SK-N-SH (cell line): ENCODE measurements at regions not wholly inside any gene's neighbourhood (a gene's known extent, or its start where the extent isn't known, plus 50 kb on each side); places are given as distances from the start of the nearest gene placed in this dataset.

Experiments
- CTCF ChIA-PET: fragments of 300-600, 350-600 bp; formaldehyde crosslinking; extraction: SDS; loops from one replicate; lab custom pipeline; 2021; lab: Yijun Ruan, JAX
- POLR2A ChIA-PET: fragments of 350-600 bp; sonication (Branson Sonifier 250); formaldehyde crosslinking; extraction: SDS; loops from one replicate; lab custom pipeline; 2020; ENCODE audit warnings: antibody characterized with exemption, inconsistent platforms; lab: Yijun Ruan, JAX
- DNase-seq: peaks from one replicate; pipeline ENCODE4 v3.0.0; 2012
- H2AFZ ChIP-seq: fragments of 200-600 bp; sonication (generic); 2 replicates; pipeline ENCODE4 v1.8.1; 2016; ENCODE audit warnings: antibody characterized with exemption, mild to moderate bottlenecking, low read depth
- H3F3A ChIP-seq: fragments of 200-600 bp; sonication (generic); replicated peaks from 2 replicates; pipeline ENCODE3; 2016; ENCODE audit warnings: antibody characterized with exemption, mild to moderate bottlenecking; ENCODE audit not compliant: insufficient read depth
- H3K27ac ChIP-seq, 2 experiments: fragments of 200-500 bp in 1 of 2; fragments of 200-600 bp in 1 of 2; sonication (Bioruptor generic) in 1 of 2; sonication (generic), shearing (Covaris generic) in 1 of 2; 2 replicates each; pipeline versions ENCODE4 v1.5.1 to v1.6.1; 2014 to 2016; ENCODE audit warnings: low read depth in 2 of 2, inconsistent platforms in 1 of 2, low read length in 1 of 2, mild to moderate bottlenecking in 1 of 2, mixed read lengths in 1 of 2
- H3K27me3 ChIP-seq: fragments of 200-600 bp; sonication (generic), shearing (Covaris generic); 2 replicates; pipeline ENCODE4 v1.6.1; 2016; ENCODE audit warnings: mixed run types; ENCODE audit not compliant: insufficient read depth
- H3K36me3 ChIP-seq, 2 experiments: fragments of 200-500 bp in 1 of 2; fragments of 200-600 bp in 1 of 2; sonication (Bioruptor generic) in 1 of 2; sonication (generic) in 1 of 2; replicated peaks in 1 of 2; 2 replicates each; pipeline versions ENCODE3 to v1.5.1; 2014 to 2016; ENCODE audit warnings: low read length in 1 of 2, mild to moderate bottlenecking in 1 of 2; ENCODE audit not compliant: insufficient read depth in 2 of 2, control insufficient read depth in 1 of 2
- H3K4me1 ChIP-seq, 2 experiments: fragments of 200-500 bp in 1 of 2; fragments of 200-600 bp in 1 of 2; sonication (Bioruptor generic) in 1 of 2; sonication (generic), shearing (Covaris generic) in 1 of 2; 2 replicates each; pipeline versions ENCODE4 v1.5.1 to v1.6.1; 2014 to 2016; ENCODE audit warnings: low read depth in 1 of 2, low read length in 1 of 2, mixed run types in 1 of 2; ENCODE audit not compliant: insufficient read depth in 2 of 2, control insufficient read depth in 1 of 2
- H3K4me2 ChIP-seq: fragments of 200-600 bp; sonication (generic), shearing (Covaris generic); 2 replicates; pipeline ENCODE4 v1.6.1; 2017; ENCODE audit warnings: mixed run types
- H3K4me3 ChIP-seq, 2 experiments: fragments of 200-500 bp in 1 of 2; fragments of 200-600 bp in 1 of 2; sonication (Bioruptor generic) in 1 of 2; sonication (generic), shearing (Covaris generic) in 1 of 2; 2 replicates each; pipeline versions ENCODE4 v1.5.1 to v1.8.1; 2014 to 2016; ENCODE audit warnings: low read depth in 2 of 2, inconsistent platforms in 1 of 2, low read length in 1 of 2, mild to moderate bottlenecking in 1 of 2, mixed read lengths in 1 of 2, moderate library complexity in 1 of 2
- H3K79me2 ChIP-seq: fragments of 200-600 bp; sonication (generic); 2 replicates; pipeline ENCODE4 v1.8.1; 2017; ENCODE audit warnings: mild to moderate bottlenecking; ENCODE audit not compliant: insufficient read depth
- H3K9ac ChIP-seq: fragments of 200-600 bp; sonication (generic); 2 replicates; pipeline ENCODE4 v1.6.1; 2017; ENCODE audit warnings: mixed run types
- H3K9me2 ChIP-seq: fragments of 200-600 bp; sonication (generic); 2 replicates; pipeline ENCODE4 v1.6.1; 2017; ENCODE audit warnings: mixed run types
- H3K9me3 ChIP-seq: fragments of 200-600 bp; sonication (generic); 2 replicates; pipeline ENCODE4 v1.6.1; 2017; ENCODE audit warnings: mixed run types, mild to moderate bottlenecking, moderate library complexity
- H4K20me1 ChIP-seq: fragments of 200-600 bp; sonication (generic); 2 replicates; pipeline ENCODE4 v1.6.1; 2017; ENCODE audit warnings: mild to moderate bottlenecking, mixed run types; ENCODE audit not compliant: insufficient read depth
- CHD2 ChIP-seq: fragments of 150-350 bp; IDR thresholded peaks from 2 replicates; pipeline ENCODE4 v1.6.1; 2018; ENCODE audit warnings: low read length; ENCODE audit not compliant: partially characterized antibody
- ELF1 ChIP-seq: IDR thresholded peaks from 2 replicates; pipeline ENCODE4 v1.4.0; 2012
- EP300 ChIP-seq, 2 experiments: IDR thresholded peaks; 2 replicates each; pipeline versions ENCODE4 v1.4.0 to v1.6.1; 2012; ENCODE audit warnings: borderline replicate concordance in 1 of 2, low read depth in 1 of 2, low read length in 1 of 2
- FOSL2 ChIP-seq: IDR thresholded peaks from 2 replicates; pipeline ENCODE4 v1.4.0; 2012; ENCODE audit warnings: low read depth, mild to moderate bottlenecking, moderate library complexity, borderline replicate concordance
- FOXM1 ChIP-seq: IDR thresholded peaks from 2 replicates; pipeline ENCODE4 v1.4.0; 2012; ENCODE audit warnings: low read depth, mild to moderate bottlenecking
- JUND ChIP-seq: IDR thresholded peaks from 2 replicates; pipeline ENCODE4 v1.4.0; 2012
- NRF1 ChIP-seq: IDR thresholded peaks from 2 replicates; pipeline ENCODE4 v1.6.1; 2012; ENCODE audit warnings: low read depth, mild to moderate bottlenecking, low read length
- POLR2AphosphoS5 ChIP-seq: IDR thresholded peaks from 2 replicates; pipeline ENCODE4 v1.6.1; 2012; ENCODE audit warnings: low read depth, low read length
- RAD21 ChIP-seq: IDR thresholded peaks from 2 replicates; pipeline ENCODE4 v1.6.1; 2012; ENCODE audit warnings: mild to moderate bottlenecking, low read length
- RFX5 ChIP-seq: IDR thresholded peaks from 2 replicates; pipeline ENCODE4 v1.6.1; 2012; ENCODE audit warnings: mild to moderate bottlenecking, improper control_type of control experiment, low read length
- RXRA ChIP-seq: IDR thresholded peaks from 2 replicates; pipeline ENCODE4 v1.4.0; 2012; ENCODE audit warnings: low read depth, mild to moderate bottlenecking, borderline replicate concordance
- TAF1 ChIP-seq: IDR thresholded peaks from 2 replicates; pipeline ENCODE4 v1.6.1; 2012; ENCODE audit warnings: low read depth, mild to moderate bottlenecking, low read length, moderate library complexity, borderline replicate concordance
- TCF12 ChIP-seq: IDR thresholded peaks from 2 replicates; pipeline ENCODE4 v1.4.0; 2012
- WGBS: methylation state at CpG from one replicate; pipeline ENCODE4 v1.1.6; 2017; ENCODE audit warnings: low lambda C conversion rate; 5-methylcytosine and 5-hydroxymethylcytosine counted together
- TF ChIP-seq, protein P1 (sequence below): IDR thresholded peaks from 2 replicates; pipeline ENCODE4 v1.4.0; 2012; ENCODE audit warnings: low read depth, borderline replicate concordance
- TF ChIP-seq, protein P2 (sequence below): fragments of 200-600 bp; sonication (generic); IDR thresholded peaks from 2 replicates; pipeline ENCODE4 v1.6.1; 2017; ENCODE audit warnings: antibody characterized with exemption, mild to moderate bottlenecking, moderate library complexity

DNA sequence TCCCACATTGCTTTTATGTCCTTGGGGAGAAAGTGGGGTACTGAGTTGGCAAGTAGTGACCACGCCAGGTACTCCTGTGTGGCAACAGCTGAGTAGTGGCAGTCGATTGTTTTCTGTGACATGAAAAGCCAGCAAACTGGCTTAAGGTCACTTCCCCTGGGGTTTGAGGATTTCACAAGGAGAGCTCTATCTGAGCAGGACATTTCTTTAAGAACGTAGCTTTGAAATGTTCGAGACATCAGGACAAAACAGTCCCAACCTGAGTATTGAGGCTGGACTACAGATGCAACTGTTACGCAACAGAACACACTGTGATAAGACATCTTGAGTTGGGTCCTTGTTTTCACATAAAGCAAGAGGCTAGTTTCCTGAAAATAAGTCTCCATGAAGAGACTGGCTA lies 146.7 kb upstream of the KLF14 start:
- Histone ChIP-seq H3K4me1 (peaks cover 0 to 73% of the 10 kb centered on the region in 2 experiments; a peak in 3 of 4 replicates), H3F3A (peaks cover 81% of the 10 kb centered on the region), H4K20me1 (peaks cover 62% of the 10 kb centered on the region), H3K9ac (no peak overlapping the region), H3K79me2 (peaks cover 100% of the 10 kb centered on the region), H3K4me2 (no peak overlapping the region), H3K9me2 (no peaks in the 10 kb centered on the region), H3K27ac (peak overlapping the region in 1 of 2 experiments; percentile 100; a peak in 2 of 4 replicates), H3K4me3 (no peak overlapping the region), H3K27me3 (no peaks in the 10 kb centered on the region), H2AFZ (no peak overlapping the region), H3K9me3 (no peaks in the 10 kb centered on the region), H3K36me3 (peaks cover 72 to 96% of the 10 kb centered on the region in 2 experiments)
- CTCF ChIA-PET: interaction anchor here (1.0 to 9.7 kb wide), 3 partner anchors 16 to 160 kb away, joined by 3 to 136 read pairs (median 4); no protein-coding TSS in a partner anchor
- TF ChIP-seq, protein P1, sequence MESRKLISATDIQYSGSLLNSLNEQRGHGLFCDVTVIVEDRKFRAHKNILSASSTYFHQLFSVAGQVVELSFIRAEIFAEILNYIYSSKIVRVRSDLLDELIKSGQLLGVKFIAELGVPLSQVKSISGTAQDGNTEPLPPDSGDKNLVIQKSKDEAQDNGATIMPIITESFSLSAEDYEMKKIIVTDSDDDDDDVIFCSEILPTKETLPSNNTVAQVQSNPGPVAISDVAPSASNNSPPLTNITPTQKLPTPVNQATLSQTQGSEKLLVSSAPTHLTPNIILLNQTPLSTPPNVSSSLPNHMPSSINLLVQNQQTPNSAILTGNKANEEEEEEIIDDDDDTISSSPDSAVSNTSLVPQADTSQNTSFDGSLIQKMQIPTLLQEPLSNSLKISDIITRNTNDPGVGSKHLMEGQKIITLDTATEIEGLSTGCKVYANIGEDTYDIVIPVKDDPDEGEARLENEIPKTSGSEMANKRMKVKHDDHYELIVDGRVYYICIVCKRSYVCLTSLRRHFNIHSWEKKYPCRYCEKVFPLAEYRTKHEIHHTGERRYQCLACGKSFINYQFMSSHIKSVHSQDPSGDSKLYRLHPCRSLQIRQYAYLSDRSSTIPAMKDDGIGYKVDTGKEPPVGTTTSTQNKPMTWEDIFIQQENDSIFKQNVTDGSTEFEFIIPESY: no peak
- no peak for TF ChIP-seq NRF1
- no peak for TF ChIP-seq RAD21
- no peak for TF ChIP-seq RFX5
- TF ChIP-seq FOXM1: no peak
- no peak for TF ChIP-seq TCF12
- TF ChIP-seq JUND: no peak
- TF ChIP-seq ELF1: no peak
- TF ChIP-seq CHD2: no peak
- no peak for TF ChIP-seq RXRA
- no peak for TF ChIP-seq TAF1
- no peak for TF ChIP-seq EP300 (IDR thresholded peaks at IDR 0.05; ENCODE audit: borderline replicate concordance in 1 of 2, low read depth in 1 of 2, low read length in 1 of 2)
- TF ChIP-seq, protein P2, sequence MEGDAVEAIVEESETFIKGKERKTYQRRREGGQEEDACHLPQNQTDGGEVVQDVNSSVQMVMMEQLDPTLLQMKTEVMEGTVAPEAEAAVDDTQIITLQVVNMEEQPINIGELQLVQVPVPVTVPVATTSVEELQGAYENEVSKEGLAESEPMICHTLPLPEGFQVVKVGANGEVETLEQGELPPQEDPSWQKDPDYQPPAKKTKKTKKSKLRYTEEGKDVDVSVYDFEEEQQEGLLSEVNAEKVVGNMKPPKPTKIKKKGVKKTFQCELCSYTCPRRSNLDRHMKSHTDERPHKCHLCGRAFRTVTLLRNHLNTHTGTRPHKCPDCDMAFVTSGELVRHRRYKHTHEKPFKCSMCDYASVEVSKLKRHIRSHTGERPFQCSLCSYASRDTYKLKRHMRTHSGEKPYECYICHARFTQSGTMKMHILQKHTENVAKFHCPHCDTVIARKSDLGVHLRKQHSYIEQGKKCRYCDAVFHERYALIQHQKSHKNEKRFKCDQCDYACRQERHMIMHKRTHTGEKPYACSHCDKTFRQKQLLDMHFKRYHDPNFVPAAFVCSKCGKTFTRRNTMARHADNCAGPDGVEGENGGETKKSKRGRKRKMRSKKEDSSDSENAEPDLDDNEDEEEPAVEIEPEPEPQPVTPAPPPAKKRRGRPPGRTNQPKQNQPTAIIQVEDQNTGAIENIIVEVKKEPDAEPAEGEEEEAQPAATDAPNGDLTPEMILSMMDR: no peak
- WGBS: 92% methylated on average over 5 of the region's 5 CpGs
- POLR2A ChIA-PET: no interaction called here
- DNase-seq: no peak

DNA sequence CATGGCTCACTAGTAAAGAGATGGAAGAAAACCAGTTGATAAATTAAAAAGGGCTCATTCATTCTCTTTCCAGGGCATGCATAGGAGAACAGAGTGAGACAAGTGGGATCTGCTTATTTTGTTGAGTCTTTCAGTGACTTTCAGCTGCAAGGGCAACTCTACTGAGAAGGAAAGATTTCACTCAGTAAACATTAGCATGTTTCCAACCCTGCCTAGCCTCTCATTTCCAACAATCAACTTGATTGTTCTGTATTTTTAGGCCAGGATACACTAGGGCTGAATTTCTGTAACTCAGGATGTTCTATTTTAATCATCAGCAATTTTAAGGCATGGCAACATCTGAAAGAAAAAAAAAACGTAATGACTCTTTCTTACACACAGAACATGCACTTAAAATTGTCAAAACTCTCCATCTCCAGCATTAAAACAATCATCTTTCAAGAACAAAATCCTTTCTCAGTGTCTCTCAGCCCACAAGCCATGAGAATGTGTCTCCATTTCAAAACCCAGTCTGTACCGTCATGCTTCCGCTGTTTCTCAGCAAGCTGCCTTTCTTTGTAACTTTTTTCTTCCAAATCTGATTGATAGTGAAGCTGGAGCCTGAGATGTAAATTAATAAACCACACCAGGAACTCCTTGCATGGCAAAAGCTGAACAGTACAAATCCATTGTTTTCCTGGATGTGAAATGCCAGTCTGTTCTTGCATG lies 147.2 kb upstream of the KLF14 start:
- H3K4me1 ChIP-seq: peaks cover 0 to 78% of the 10 kb centered on the region in 2 experiments; a peak in 3 of 4 replicates
- TF ChIP-seq POLR2AphosphoS5 (0 out of 2 replicates have a peak, but pooled peaks have one; percentile 4), CHD2 (no peak), FOSL2 (no peak)
- TF ChIP-seq, all 33 proteins: peak for 1
- peaks cover 56% of the 10 kb centered on the region for H4K20me1 ChIP-seq
- ChIA-PET POLR2A (no interaction called here), CTCF (interaction anchor here (1.0 to 9.7 kb wide), 6 partner anchors 16 to 159 kb away, joined by 3 to 136 read pairs (median 6); no protein-coding TSS in a partner anchor)
- no peak for DNase-seq
- H3K79me2 ChIP-seq: peaks cover 100% of the 10 kb centered on the region
- H3K27ac ChIP-seq: peak overlapping the region in 1 of 2 experiments; percentile 100; a peak in 2 of 4 replicates
- no peak overlapping the region for H2AFZ ChIP-seq
- WGBS: 73% methylated on average over 3 of the region's 3 CpGs
- no peaks in the 10 kb centered on the region for H3K27me3 ChIP-seq
- H3K9me3 ChIP-seq: no peaks in the 10 kb centered on the region
- no peak overlapping the region for H3K4me2 ChIP-seq
- peaks cover 82% of the 10 kb centered on the region for H3F3A ChIP-seq
- no peaks in the 10 kb centered on the region for H3K9me2 ChIP-seq
- H3K9ac ChIP-seq: no peak overlapping the region
- H3K4me3 ChIP-seq: no peak overlapping the region
- peaks cover 72 to 96% of the 10 kb centered on the region in 2 experiments for H3K36me3 ChIP-seq
